ENCODE measurements at regions not wholly inside any gene's neighbourhood (a gene's known extent, or its start where the extent isn't known, plus 50 kb on each side); places are given as distances from the start of the nearest gene placed in this dataset.

DNA sequence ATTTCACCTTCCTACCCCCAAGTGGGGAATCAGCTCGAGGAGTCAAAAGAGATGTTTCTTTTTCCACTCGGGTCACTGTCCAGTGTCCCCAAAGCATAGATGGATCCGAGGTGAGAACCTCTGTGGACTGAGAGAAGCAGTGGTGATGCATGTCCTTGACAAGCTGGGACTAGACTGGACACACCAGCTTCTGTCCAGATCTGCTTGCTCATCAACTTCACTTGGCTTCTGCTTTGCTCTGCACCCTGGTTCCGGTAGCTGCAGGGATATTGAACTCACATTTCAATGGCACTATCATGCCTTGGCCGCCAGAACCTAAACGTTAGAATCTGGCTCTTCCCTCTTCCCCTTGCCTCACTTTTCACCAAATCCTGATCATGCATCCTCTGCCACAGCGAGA lies 50.3 kb upstream of the CXCL12 start:
- DNase-seq, result no peak

GRCh38 chr10:44436240-44436639 lies 51.3 kb upstream of the CXCL12 start:
- DNase-seq, result no peak

GRCh38 chr10:44437840-44438511 lies 53.1 kb upstream of the CXCL12 start:
- no peak for DNase-seq

- DNase-seq, result no peak
These were observed 54.5 kb upstream of the CXCL12 start for GRCh38 chr10:44439239-44439957.

DNA sequence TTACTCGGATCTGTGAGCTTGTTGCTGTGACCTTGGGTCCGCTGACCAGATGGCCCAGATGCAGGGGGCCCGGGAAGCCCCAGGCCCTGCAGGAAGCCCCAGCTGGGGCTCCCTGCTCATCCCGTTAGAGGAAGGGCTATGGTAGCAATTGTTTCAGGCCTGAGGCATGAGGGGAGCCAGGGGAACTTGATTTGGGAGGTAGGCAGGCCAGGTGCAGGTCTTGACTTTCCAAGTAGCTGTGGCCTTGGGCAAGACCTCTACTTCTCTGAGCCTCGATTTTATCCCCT lies 55.0 kb upstream of the CXCL12 start:
- no peak for DNase-seq

GRCh38 chr10:44457259-44457658 lies 72.4 kb upstream of the CXCL12 start:
- DNase-seq, result no peak

GRCh38 chr10:44458671-44459413 lies 73.9 kb upstream of the CXCL12 start:
- no peak for DNase-seq

- no peak for DNase-seq
These were observed 74.8 kb upstream of the CXCL12 start for GRCh38 chr10:44459671-44460070.

DNA sequence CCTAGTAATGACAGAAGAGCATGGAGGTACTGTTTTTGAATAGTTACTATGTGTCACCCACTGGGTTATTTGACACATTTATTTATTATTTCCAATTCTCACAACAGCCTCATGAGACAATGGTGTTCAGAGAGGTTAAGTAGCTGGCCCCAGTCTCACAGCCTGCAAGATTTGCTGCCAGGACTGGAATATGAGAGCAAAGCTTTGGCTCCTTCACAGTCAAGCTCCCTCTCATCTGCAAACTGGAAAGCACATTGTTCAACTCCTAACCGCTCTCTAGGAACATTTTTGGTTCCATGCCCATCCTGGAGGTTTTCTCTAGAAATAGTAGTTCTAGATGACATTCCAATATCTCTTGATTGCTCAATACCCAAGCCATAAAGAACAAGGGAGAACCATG lies 75.5 kb upstream of the CXCL12 start:
- DNase-seq, result no peak

DNA sequence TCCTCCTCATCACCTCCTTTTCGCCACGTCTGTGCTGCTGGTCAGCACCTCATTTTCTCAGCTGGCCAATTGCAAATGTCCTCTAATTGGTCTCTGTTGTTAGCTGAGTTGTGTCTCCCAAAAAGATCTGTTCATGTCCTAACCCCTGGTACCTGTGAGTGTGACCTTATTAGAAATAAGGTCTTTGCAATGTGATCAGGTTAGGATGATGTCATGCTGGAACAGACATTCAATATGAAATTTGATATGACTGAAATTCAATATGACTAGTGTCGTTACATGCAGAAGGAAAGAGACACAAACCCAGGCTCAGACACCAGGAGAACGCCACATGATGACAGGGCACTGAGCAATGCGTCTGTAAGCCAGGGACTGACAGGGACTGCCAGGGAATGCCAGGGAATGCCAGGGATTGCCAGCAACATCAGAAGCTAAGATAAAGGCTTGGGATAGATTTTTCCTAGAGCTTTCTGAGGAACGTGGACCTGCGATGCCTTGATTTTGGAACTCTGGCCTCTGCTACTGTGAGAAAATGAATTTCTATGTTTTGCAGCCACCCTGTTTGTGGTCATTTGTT lies 77.5 kb upstream of the CXCL12 start:
- no peak for DNase-seq

- no peak for DNase-seq
These were observed 78.7 kb upstream of the CXCL12 start for GRCh38 chr10:44463511-44464121.

DNA sequence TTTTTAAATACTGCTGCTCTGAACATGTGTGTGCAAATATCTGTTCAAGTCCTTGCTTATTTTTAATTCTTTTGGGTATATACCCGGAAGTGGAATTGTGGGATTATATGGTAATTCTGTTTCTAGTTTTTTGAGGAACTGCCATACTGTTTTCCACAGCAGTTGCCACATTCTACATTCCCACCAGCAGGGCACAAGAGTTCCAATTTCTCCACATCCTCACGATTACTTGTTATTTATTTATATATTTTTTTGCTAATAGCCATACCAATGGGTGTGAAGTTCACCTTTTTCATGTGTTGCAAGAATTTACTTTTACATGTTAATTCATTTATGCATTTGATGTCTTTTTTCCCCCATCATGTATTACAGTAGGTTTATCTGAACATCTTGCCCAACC lies 79.6 kb upstream of the CXCL12 start:
- DNase-seq, result no peak

DNA sequence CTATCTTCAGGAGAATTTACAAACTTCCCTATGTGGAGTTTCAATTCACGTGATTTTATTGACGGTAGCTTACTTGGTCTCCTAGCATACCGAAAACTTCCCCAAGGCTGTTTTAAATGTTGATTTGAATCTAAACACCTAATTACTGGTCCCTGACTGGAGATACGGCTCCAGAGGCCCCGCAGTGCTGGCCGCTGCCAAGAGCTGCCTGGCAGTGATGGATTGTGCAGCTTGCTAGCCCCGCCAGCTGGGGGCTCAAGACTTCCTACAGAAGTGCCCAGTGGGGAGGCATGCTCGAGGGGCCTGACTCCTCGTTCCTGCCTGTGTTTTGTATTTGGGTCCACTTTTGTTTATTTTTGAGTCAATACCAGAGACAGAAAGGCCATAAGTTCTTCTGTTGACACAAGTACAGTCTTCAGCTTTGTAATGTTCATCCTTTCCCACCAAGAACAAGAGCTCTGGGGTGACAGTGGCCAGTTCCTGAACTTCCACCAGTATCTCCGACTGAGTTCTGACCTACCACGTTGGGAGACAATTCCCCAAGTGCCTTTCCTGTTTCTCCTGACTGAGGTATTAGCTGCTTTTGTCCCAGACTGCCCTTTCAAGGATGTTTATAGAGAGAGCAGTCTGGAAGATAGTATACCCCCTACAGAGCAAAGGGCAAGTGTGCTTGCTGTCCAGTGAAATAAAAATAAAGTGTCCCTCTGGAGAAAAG lies 80.7 kb upstream of the CXCL12 start:
- DNase-seq, result no peak

- DNase-seq, result no peak
These were observed 81.3 kb upstream of the CXCL12 start for GRCh38 chr10:44466236-44466635.

DNA sequence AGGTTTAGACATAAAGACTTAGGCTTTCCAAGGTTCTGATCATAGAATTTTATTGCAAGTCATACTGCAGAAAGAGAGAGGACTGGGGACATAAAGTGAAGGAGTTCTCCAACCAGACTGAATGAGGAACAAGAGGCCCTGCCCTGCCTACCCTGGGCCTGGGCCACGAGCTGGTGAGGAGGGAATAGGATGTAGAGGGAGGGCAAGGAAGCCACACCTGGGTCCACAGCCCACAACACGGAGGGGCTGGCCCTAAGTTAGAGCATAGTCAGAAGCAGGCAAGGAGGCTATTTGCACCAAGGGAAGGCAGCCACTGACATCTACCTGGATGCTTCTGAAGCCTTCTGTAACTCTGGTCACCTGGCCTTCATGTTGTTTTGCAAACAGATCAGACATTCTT lies 82.2 kb upstream of the CXCL12 start:
- DNase-seq, result no peak

DNA sequence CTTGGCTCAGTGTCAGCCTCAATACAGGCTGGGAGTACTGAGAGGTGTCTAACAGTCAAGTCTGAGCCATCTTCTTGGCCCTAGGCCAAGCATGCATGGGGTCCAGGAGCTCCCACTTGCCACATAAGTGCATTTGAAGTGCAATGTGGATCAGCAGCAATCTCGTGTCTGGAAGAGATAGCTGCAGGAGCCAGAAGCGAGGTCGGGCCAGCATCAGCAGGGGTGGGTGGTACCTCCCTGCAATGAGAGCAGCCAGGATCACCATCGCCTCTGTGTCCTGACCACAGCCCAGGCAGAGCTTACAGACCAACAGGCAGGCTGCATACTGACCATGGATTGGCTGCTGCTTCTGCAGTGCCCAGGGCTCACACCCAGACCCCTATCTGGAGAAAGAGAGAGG lies 83.0 kb upstream of the CXCL12 start:
- DNase-seq, result no peak

DNA sequence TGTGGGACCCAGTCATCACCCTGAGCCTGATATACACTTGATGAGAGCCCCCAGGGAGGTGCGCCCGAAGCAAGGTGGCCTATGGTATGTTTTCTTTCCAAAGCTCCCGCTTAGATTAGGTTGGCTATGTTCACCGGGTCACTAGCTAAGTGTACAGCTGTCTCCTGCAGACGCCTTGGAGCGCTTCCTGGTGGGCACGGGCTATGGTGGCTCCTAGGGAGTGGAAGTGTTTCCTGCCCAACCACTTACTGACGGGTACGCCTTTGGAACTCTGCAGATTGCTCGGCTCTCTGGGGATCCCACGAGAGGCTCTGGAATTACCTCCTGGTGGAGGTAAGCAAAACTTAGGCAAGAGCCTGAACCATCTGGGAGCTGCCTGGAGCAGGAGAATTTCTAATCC lies 83.6 kb upstream of the CXCL12 start:
- DNase-seq, result no peak

- no peak for DNase-seq
These were observed 84.1 kb upstream of the CXCL12 start for GRCh38 chr10:44468965-44469364.

DNA sequence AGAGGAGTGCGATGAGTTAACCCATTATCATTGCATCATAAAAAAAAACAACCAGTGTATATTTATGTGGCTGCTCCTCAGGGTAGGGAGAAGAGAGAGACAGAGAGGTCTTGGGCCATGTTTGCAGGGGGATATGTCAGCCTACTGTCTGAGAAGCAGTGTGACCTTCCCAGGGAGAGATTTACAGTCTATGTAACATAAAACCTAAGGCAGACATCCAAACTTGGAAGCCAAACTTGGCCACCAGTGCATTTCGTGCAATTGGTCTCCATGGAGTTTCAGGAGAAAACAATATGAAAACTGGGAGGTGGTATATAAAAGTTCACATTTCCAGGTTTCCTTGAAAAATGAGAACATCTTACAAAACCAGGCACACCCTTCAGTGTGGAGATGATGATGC lies 85.9 kb upstream of the CXCL12 start:
- DNase-seq, result peak; percentile 62

DNA sequence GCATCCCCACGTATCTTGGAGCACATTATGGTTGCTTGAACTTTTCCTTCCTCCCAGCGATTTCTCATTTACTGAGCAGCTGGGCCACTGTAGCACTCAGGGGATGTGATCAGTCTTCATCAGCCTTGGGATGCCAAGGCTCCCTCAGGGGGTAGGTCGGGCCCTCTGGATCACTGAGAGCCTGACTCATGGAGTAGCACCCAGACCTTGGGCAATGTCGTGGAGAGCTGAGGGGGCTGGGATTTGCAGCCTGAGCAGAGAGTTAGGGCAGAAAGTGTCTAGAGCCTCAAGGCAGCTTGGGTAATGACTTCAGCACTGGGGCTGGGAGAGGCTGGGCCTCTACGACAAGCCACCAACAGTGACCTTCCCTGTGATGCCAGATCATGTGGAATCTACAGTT lies 86.5 kb upstream of the CXCL12 start:
- no peak for DNase-seq

- no peak for DNase-seq
These were observed 88.2 kb upstream of the CXCL12 start for GRCh38 chr10:44473146-44473545.

Measured in renal pelvis (tissue), 1 donor.